ENCODE measurements at regions not wholly inside any gene's neighbourhood (a gene's known extent, or its start where the extent isn't known, plus 50 kb on each side); places are given as distances from the start of the nearest gene placed in this dataset.

- TF ChIP-seq, protein P1, sequence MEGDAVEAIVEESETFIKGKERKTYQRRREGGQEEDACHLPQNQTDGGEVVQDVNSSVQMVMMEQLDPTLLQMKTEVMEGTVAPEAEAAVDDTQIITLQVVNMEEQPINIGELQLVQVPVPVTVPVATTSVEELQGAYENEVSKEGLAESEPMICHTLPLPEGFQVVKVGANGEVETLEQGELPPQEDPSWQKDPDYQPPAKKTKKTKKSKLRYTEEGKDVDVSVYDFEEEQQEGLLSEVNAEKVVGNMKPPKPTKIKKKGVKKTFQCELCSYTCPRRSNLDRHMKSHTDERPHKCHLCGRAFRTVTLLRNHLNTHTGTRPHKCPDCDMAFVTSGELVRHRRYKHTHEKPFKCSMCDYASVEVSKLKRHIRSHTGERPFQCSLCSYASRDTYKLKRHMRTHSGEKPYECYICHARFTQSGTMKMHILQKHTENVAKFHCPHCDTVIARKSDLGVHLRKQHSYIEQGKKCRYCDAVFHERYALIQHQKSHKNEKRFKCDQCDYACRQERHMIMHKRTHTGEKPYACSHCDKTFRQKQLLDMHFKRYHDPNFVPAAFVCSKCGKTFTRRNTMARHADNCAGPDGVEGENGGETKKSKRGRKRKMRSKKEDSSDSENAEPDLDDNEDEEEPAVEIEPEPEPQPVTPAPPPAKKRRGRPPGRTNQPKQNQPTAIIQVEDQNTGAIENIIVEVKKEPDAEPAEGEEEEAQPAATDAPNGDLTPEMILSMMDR (conservative IDR thresholded peaks at IDR 0.05): no peak
- no peak for TF ChIP-seq ZFX (IDR thresholded peaks at IDR 0.05)
These were observed 296.5 kb downstream of the DEPDC1B start for GRCh38 chr5:60403343-60404006.

Measured in C4-2B (cell line).